Kidney (tissue), 13 donors: ENCODE measurements at regions not wholly inside any gene's neighbourhood (a gene's known extent, or its start where the extent isn't known, plus 50 kb on each side); places are given as distances from the start of the nearest gene placed in this dataset.
A peak's percentile ranks its signal among the peaks of the same experiment; 100 is the strongest.

Experiments used
- DNase-seq, 5 donors: peaks; one replicate each; pipeline ENCODE4 v3.0.0-alpha.2; 2013 to 2020
- FAIRE-seq: peaks from 2 replicates; lab custom pipeline; 2012; peaks lifted over from hg19 to GRCh38; lab: Jason Lieb, UNC
- H3K27ac ChIP-seq, 2 donors: one replicate each; pipeline ENCODE4 v1.7.0; 2013; ENCODE audit warnings: low read depth in 2 of 2, low read length in 2 of 2, inconsistent platforms in 1 of 2
- H3K27me3 ChIP-seq: one replicate; pipeline ENCODE4 v1.7.1; 2013; ENCODE audit warnings: low read length, inconsistent platforms; ENCODE audit not compliant: control insufficient read depth, insufficient read depth
- H3K36me3 ChIP-seq, 3 donors: one replicate each; pipeline versions ENCODE4 v1.7.0 to v1.7.1; 2013; ENCODE audit warnings: low read length in 3 of 3, control low read depth in 1 of 3, inconsistent platforms in 1 of 3; ENCODE audit not compliant: insufficient read depth in 3 of 3, control insufficient read depth in 2 of 3
- H3K4me1 ChIP-seq, 3 donors: one replicate each; pipeline versions ENCODE4 v1.7.0 to v1.7.1; 2013; ENCODE audit warnings: low read length in 3 of 3, inconsistent platforms in 1 of 3, low read depth in 1 of 3; ENCODE audit not compliant: control insufficient read depth in 2 of 3, insufficient read depth in 2 of 3
- H3K4me3 ChIP-seq, 3 donors: one replicate each; pipeline versions ENCODE4 v1.7.0 to v1.8.1; 2013; ENCODE audit warnings: low read length in 3 of 3, control low read depth in 1 of 3, inconsistent platforms in 1 of 3
- H3K9ac ChIP-seq, 3 donors: one replicate each; pipeline versions ENCODE4 v1.7.0 to v1.7.1; 2013; ENCODE audit warnings: low read length in 3 of 3, control low read depth in 1 of 3, inconsistent platforms in 1 of 3
- H3K9me3 ChIP-seq, 3 donors: one replicate each; pipeline versions ENCODE4 v1.7.0 to v1.7.1; 2013; ENCODE audit warnings: low read length in 3 of 3, control low read depth in 1 of 3, inconsistent platforms in 1 of 3; ENCODE audit not compliant: control insufficient read depth in 2 of 3, insufficient read depth in 1 of 3
- intact Hi-C: fragments of 100-400 bp; cut with DNase I; formaldehyde crosslinking; loops from one replicate; pipeline ENCODE4 v1.11.1; 2022
- TF ChIP-seq, protein P1 (sequence below): IDR thresholded peaks from 3 replicates; pipeline ENCODE4 v1.5.1; 2012; ENCODE audit warnings: mild to moderate bottlenecking, moderate library complexity, borderline replicate concordance; ENCODE audit not compliant: insufficient read depth; ENCODE audit errors: extremely low read depth
- donor health status: control.
- donor health status: control.
- donor health status: control.
- donor health status: control.
- donor health status: control.
- donor health status: DM: yes; HTN: yes; CAD: no.
- donor health status: Normal renal cell carcinoma (clear cell type).

DNA sequence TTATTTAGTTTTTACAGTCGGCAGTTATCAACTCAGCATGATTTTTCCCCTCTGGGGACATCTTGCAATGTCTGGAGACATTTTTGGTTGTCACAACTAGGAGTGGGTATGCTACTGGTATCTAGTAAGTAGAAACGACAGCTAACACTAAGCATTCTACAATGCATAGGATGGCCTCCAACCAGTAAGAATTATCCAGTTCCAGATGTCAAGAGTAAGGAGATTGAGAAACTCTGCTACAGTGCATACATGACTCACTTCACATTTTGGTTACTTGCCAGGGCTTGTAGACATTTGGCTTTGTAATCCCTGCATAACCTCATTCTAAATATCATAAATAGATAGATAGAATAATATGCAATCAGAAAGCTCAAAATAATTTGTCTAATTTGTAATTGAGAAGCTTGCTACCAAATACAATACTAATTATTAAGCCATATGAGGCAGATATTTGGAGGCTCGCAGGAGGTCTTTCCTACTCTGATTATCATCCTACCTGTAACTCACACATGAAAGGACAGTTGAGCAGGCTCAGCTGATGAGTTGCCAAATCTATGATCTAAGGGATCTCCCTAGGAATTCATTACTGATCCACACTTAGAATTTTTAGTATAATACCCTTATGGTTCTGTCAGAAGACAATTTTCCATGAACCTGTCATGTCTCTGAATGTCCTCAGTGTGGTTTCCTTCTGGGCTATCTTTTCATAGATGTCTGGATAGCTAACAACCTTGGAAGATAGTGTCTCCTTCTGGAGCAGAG, 346.9 kb upstream of the TLE4 start:
- Histone ChIP-seq H3K36me3 (no peaks in the 10 kb centered on the region), H3K9ac (no peak overlapping the region), H3K4me1 (no peaks in the 10 kb centered on the region), H3K9me3 (no peaks in the 10 kb centered on the region), H3K4me3 (no peak overlapping the region), H3K27me3 (no peaks in the 10 kb centered on the region), H3K27ac (no peak overlapping the region)
- TF ChIP-seq, protein P1, sequence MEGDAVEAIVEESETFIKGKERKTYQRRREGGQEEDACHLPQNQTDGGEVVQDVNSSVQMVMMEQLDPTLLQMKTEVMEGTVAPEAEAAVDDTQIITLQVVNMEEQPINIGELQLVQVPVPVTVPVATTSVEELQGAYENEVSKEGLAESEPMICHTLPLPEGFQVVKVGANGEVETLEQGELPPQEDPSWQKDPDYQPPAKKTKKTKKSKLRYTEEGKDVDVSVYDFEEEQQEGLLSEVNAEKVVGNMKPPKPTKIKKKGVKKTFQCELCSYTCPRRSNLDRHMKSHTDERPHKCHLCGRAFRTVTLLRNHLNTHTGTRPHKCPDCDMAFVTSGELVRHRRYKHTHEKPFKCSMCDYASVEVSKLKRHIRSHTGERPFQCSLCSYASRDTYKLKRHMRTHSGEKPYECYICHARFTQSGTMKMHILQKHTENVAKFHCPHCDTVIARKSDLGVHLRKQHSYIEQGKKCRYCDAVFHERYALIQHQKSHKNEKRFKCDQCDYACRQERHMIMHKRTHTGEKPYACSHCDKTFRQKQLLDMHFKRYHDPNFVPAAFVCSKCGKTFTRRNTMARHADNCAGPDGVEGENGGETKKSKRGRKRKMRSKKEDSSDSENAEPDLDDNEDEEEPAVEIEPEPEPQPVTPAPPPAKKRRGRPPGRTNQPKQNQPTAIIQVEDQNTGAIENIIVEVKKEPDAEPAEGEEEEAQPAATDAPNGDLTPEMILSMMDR: no peak
- intact Hi-C loops: no loop called here
- no peak for FAIRE-seq
- no peak for DNase-seq

GRCh38 chr9:79233542-79233941, 338.2 kb upstream of the TLE4 start:
- Histone ChIP-seq H3K9ac (no peak overlapping the region), H3K4me1 (no peaks in the 10 kb centered on the region), H3K27ac (no peak overlapping the region), H3K27me3 (no peaks in the 10 kb centered on the region), H3K9me3 (no peaks in the 10 kb centered on the region), H3K36me3 (no peaks in the 10 kb centered on the region), H3K4me3 (no peak overlapping the region)
- TF ChIP-seq, protein P1: peak; percentile 25
- DNase-seq: no peak
- intact Hi-C loops: no loop called here
- no peak for FAIRE-seq

DNA sequence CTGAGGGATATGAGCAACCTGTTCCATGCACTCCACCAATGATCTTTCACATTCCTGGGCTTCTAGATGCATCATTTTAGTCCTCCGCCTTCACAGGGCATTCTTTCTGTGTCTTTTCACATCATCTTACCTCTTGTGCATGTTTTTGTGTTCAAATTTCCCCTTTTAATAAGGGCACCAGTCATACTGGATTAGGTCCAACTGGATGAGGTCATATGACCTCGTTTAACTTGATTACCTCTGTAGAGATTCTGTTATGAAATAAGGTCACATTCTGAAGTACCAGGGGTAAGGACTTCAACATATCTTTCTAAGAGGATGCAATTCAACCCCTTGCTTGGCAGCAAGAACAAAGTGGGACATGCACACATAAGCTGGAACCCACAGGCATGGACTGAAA, 335.3 kb upstream of the TLE4 start:
- Histone ChIP-seq H3K9ac (no peak overlapping the region), H3K27me3 (no peaks in the 10 kb centered on the region), H3K27ac (no peak overlapping the region), H3K4me1 (no peaks in the 10 kb centered on the region), H3K36me3 (no peaks in the 10 kb centered on the region), H3K9me3 (no peaks in the 10 kb centered on the region), H3K4me3 (no peak overlapping the region)
- no peak for DNase-seq
- intact Hi-C loops: no loop called here
- no peak for FAIRE-seq
- TF ChIP-seq, protein P1: no peak
